OCI-LY1 (cell line): ENCODE measurements at regions not wholly inside any gene's neighbourhood (a gene's known extent, or its start where the extent isn't known, plus 50 kb on each side); places are given as distances from the start of the nearest gene placed in this dataset.

ENCODE experiments used
- H2AFZ ChIP-seq: fragments of 200-600 bp; sonication (generic), shearing (Covaris generic); 2 replicates; pipeline ENCODE4 v1.6.0; 2014; ENCODE audit warnings: antibody characterized with exemption, mild to moderate bottlenecking, low read length
- H3F3A ChIP-seq: fragments of 200-600 bp; sonication (generic), shearing (Covaris generic); 2 replicates; pipeline ENCODE4 v1.6.0; 2014; ENCODE audit warnings: mild to moderate bottlenecking, antibody characterized with exemption, low read length, moderate library complexity; ENCODE audit not compliant: insufficient read depth
- H3K27ac ChIP-seq: fragments of 200-600 bp; sonication (generic); 2 replicates; pipeline ENCODE4 v1.5.1; 2014; ENCODE audit warnings: low read length, mixed run types, mild to moderate bottlenecking, low read depth; ENCODE audit not compliant: poor library complexity, severe bottlenecking
- H3K27me3 ChIP-seq: fragments of 200-600 bp; sonication (generic); 2 replicates; pipeline ENCODE4 v1.6.0; 2014; ENCODE audit warnings: antibody characterized with exemption, mild to moderate bottlenecking, low read length, moderate library complexity; ENCODE audit not compliant: insufficient read depth
- H3K36me3 ChIP-seq: fragments of 200-600 bp; sonication (generic); 2 replicates; pipeline ENCODE4 v1.6.1; 2014; ENCODE audit warnings: mild to moderate bottlenecking, antibody characterized with exemption, low read length, moderate library complexity, mixed read lengths; ENCODE audit not compliant: insufficient read depth
- H3K4me1 ChIP-seq: fragments of 200-600 bp; sonication (generic); 2 replicates; pipeline ENCODE4 v1.5.1; 2014; ENCODE audit warnings: mild to moderate bottlenecking, low read length, moderate library complexity; ENCODE audit not compliant: insufficient read depth, severe bottlenecking
- H3K4me2 ChIP-seq: fragments of 200-600 bp; sonication (generic), shearing (Covaris generic); 2 replicates; pipeline ENCODE4 v1.6.1; 2014; ENCODE audit warnings: low read length
- H3K4me3 ChIP-seq: fragments of 200-600 bp; sonication (generic); 2 replicates; pipeline ENCODE4 v1.5.1; 2014; ENCODE audit warnings: low read length, low read depth, mild to moderate bottlenecking, mixed read lengths; ENCODE audit not compliant: poor library complexity, severe bottlenecking
- H3K79me2 ChIP-seq: fragments of 200-600 bp; shearing (Covaris generic); 2 replicates; pipeline ENCODE4 v1.6.1; 2016; ENCODE audit warnings: mixed run types, low read length, mixed read lengths; ENCODE audit not compliant: insufficient read depth
- H3K9ac ChIP-seq: fragments of 200-600 bp; sonication (generic), shearing (Covaris generic); 2 replicates; pipeline ENCODE4 v1.6.1; 2014; ENCODE audit warnings: mild to moderate bottlenecking, low read length, mixed read lengths
- H3K9me2 ChIP-seq: fragments of 200-600 bp; sonication (generic), shearing (Covaris generic); 2 replicates; pipeline ENCODE4 v1.6.1; 2014; ENCODE audit warnings: low read depth, mild to moderate bottlenecking, low read length, mixed read lengths
- H3K9me3 ChIP-seq: fragments of 200-600 bp; shearing (Covaris generic); 2 replicates; pipeline ENCODE4 v1.6.1; 2014; ENCODE audit warnings: low read length, mixed read lengths
- H4K20me1 ChIP-seq: fragments of 200-600 bp; sonication (generic), shearing (Covaris generic); 2 replicates; pipeline ENCODE4 v1.6.0; 2016; ENCODE audit warnings: mild to moderate bottlenecking, low read length; ENCODE audit not compliant: insufficient read depth
- CTCF ChIP-seq: fragments of 200-600 bp; sonication (generic), shearing (Covaris generic); IDR thresholded peaks from 2 replicates; pipeline ENCODE4 v1.5.1; 2017; ENCODE audit warnings: mild to moderate bottlenecking, antibody characterized with exemption, low read length, moderate library complexity, mixed read lengths
- EZH2 ChIP-seq: fragments of 200-600 bp; sonication (generic), shearing (Covaris generic); IDR thresholded peaks from 2 replicates; pipeline ENCODE4 v1.8.0; 2017; ENCODE audit warnings: borderline replicate concordance, mixed run types, mild to moderate bottlenecking, antibody characterized with exemption, low read length, moderate library complexity, mixed read lengths

DNA sequence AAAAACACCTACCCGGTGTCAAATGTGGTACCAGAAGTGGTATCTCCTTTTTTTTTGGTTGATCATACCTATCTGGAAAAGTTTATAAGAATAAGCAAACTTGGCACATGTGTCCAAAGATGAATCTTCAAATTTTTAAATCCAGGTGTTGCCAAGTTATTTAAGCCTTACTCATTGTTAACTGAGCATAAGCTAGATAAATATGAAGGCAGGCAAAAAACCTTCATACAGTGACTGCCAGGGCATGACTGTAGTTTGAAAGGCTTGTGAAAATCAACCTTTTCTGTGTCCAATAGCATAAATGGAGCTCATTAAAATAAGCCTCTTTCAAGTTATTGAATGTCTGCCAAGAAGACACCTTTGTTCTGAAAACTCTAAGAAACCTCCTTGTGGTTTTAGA, 699.2 kb downstream of the DOK5 start:
- H3F3A ChIP-seq: no peaks in the 10 kb centered on the region
- H3K9me2 ChIP-seq: no peaks in the 10 kb centered on the region
- H2AFZ ChIP-seq: no peak overlapping the region
- no peaks in the 10 kb centered on the region for H4K20me1 ChIP-seq
- no peaks in the 10 kb centered on the region for H3K36me3 ChIP-seq
- H3K27me3 ChIP-seq: no peaks in the 10 kb centered on the region
- H3K27ac ChIP-seq: no peak overlapping the region
- no peaks in the 10 kb centered on the region for H3K79me2 ChIP-seq
- H3K4me1 ChIP-seq: no peaks in the 10 kb centered on the region
- no peaks in the 10 kb centered on the region for H3K9me3 ChIP-seq
- no peak overlapping the region for H3K4me3 ChIP-seq
- H3K4me2 ChIP-seq: no peak overlapping the region
- TF ChIP-seq CTCF: no peak
- TF ChIP-seq EZH2: no peak
- no peak overlapping the region for H3K9ac ChIP-seq

GRCh38 chr20:55174172-55174571, 698.8 kb downstream of the DOK5 start:
- H3F3A ChIP-seq: no peaks in the 10 kb centered on the region
- no peaks in the 10 kb centered on the region for H3K27me3 ChIP-seq
- no peak overlapping the region for H3K4me3 ChIP-seq
- no peaks in the 10 kb centered on the region for H3K79me2 ChIP-seq
- no peak overlapping the region for H2AFZ ChIP-seq
- no peak overlapping the region for H3K4me2 ChIP-seq
- no peaks in the 10 kb centered on the region for H3K4me1 ChIP-seq
- no peak for TF ChIP-seq CTCF
- no peak for TF ChIP-seq EZH2
- no peaks in the 10 kb centered on the region for H3K36me3 ChIP-seq
- H4K20me1 ChIP-seq: no peaks in the 10 kb centered on the region
- H3K9me2 ChIP-seq: no peaks in the 10 kb centered on the region
- H3K9ac ChIP-seq: no peak overlapping the region
- H3K9me3 ChIP-seq: no peaks in the 10 kb centered on the region
- H3K27ac ChIP-seq: no peak overlapping the region

DNA sequence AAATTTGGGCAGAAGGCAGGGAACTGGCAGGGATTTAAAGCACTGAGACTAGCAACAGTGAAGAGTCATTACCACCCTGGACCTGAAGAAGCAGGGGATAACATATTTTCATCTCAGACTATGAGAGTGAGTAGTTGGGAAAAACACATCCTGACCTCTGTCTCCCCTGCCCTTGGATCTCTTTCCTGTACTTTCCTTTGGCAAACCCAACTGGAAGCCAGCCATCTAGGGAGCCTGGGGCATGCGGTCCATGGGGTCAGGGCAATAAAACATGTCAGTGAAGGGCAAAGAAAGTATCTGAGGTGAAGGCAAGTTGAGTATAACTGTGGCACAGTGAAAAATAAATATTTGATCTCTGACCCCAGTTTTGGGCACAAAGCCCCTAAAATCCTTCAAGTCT, 698.2 kb downstream of the DOK5 start:
- H3K27me3 ChIP-seq: no peaks in the 10 kb centered on the region
- no peak overlapping the region for H3K27ac ChIP-seq
- H3K9me3 ChIP-seq: no peaks in the 10 kb centered on the region
- no peaks in the 10 kb centered on the region for H3K79me2 ChIP-seq
- H4K20me1 ChIP-seq: no peaks in the 10 kb centered on the region
- no peaks in the 10 kb centered on the region for H3K4me1 ChIP-seq
- H3F3A ChIP-seq: no peaks in the 10 kb centered on the region
- no peak overlapping the region for H3K9ac ChIP-seq
- no peaks in the 10 kb centered on the region for H3K9me2 ChIP-seq
- H3K36me3 ChIP-seq: no peaks in the 10 kb centered on the region
- no peak for TF ChIP-seq CTCF
- no peak for TF ChIP-seq EZH2
- H3K4me3 ChIP-seq: no peak overlapping the region
- H2AFZ ChIP-seq: no peak overlapping the region
- H3K4me2 ChIP-seq: no peak overlapping the region
